NCI-H1092 treated with DMSO at 0.1 percent for 48 hours (cell line): ENCODE measurements at regions not wholly inside any gene's neighbourhood (a gene's known extent, or its start where the extent isn't known, plus 50 kb on each side); places are given as distances from the start of the nearest gene placed in this dataset.
"Not testable (repeated sequence)": the region's sequence is repeated elsewhere in the genome, so short reads cannot be mapped to it uniquely, and the experiment has no call there.

Source experiments
- DNase-seq: peaks from one replicate; lab custom pipeline; 2025; lab: John Stamatoyannopoulos, UW

DNA sequence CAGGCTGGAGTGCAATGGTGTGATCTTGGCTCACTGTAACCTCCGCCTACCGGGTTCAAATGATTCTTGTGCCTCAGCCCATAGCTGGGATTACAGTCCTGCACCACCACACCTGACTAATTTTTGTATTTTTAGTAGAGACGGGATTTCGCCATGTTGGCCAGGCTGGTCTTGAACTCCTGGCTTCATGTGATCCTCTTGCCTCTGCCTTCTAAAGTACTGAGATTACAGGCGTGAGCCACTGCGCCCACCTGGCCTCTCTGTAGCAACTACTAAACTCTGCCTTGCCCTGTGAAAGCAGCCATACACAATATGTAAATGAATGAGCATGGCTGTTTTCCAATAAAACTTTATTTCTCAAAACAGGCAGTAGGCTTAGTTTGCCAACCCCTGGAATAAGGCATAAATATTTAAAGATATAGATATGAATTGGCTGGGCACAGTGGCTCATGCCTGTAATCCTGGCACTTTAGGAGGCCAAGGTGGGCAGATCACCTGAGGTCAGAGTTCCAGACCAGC is 127.9 kb upstream of the ZNF217 start:
- not testable (repeated sequence) for DNase-seq

DNA sequence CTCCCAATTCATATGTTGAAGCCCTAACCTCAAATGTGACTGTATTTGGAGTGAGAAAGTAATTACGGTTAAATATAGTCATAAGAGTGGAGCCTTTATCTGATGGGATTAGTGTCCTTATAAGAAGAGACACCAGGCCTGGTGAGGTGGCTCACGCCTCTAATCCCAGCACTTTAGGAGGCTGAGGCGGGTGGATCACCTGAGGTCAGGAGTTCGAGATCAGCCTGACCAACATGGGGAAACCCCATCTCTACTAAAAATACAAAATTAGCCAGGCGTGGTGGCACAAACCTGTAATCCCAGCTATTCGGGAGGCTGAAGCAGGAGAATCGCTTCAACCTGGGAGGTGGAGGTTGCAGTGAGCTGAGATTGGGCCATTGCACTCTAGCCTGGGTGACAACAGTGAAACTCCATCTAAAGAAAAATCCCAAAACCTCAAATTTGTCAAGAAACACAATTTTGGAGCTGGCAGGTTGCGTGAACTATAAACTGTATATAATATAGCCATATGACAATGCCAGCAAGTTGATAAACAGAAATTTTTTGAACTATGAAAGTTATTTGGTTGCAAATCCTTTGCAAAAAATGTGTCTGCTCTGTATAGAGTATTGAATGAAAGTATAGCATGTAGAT is 125.6 kb upstream of the ZNF217 start:
- DNase-seq: not testable (repeated sequence)

DNA sequence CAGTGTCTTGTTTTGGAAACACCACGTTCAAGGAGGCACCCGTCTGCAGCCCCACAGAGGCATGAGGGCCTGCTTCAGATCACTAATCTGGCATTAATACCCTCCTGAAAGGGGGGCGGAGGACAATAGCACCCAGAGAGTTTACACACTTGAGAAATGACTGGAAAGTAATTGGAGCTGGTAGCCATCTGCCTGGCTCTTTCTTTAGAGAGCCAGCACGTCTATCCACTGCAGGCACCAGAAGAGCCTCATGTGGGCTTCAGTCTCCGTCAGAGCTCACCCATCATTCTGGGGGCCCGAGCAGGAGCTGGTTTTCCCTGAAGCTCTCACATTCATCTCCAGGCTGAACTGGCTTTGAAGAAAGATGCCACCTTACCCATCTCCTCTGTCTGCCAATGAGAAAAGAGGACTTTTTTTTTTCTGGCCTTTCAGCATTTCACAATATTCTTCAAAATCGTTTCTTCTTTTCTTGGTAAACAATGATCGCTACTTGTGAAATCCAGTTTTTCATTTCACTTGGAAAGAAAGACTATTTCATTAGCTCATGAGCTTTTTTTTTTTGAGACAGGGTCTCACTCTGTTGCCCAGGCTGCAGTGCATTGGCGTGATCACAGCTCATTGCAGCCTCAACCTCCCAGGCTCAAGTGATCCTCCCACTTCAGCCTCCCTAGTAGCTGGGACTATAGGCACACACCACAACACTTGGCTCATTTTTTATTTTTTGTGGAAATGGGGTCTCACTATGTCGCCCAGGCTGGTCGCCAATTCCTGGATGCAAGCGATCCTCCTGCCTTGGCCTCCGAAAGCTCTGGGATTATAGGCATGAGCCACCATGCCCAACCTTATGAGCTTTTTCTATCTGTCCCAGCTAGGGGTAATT is 124.7 kb upstream of the ZNF217 start:
- no peak for DNase-seq

DNA sequence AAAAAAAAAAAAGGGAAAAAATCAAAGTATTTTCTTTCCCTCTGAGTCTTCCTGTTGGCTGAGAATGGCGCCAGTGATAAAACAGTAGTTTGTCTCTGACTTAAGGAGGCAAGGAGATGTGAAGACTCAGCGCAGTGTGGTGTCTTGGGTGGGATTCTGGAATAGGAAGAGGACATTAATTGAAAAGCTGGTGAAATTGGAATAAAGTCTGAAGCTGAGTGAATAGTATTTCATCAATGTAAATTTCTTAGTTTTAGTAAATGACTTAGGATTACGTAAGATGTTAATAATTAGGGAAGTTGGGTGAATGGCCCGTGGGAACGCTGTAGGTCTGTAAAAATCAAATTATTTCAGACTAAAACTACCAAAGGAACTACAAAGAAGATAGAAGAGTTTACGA is 122.8 kb upstream of the ZNF217 start:
- no peak for DNase-seq

DNA sequence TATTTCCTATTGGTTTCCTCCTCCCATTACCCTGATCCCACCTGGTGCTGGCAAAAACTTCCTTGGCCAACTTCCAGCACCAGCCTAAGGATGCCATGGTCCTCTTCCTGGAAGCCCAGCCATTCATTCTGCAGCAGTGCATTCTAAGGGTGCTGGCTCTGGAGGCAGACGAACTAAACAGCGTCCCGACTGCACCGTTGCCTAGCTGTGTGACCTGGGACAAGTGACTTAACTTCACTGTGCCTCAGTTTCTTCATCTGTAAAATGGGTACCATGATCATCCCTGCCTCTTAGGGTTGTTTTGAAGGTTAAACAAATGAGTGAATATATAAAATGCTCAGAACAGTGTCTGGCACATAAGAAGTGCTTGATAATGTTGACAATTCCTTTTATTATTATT is 120.9 kb upstream of the ZNF217 start:
- no peak for DNase-seq

DNA sequence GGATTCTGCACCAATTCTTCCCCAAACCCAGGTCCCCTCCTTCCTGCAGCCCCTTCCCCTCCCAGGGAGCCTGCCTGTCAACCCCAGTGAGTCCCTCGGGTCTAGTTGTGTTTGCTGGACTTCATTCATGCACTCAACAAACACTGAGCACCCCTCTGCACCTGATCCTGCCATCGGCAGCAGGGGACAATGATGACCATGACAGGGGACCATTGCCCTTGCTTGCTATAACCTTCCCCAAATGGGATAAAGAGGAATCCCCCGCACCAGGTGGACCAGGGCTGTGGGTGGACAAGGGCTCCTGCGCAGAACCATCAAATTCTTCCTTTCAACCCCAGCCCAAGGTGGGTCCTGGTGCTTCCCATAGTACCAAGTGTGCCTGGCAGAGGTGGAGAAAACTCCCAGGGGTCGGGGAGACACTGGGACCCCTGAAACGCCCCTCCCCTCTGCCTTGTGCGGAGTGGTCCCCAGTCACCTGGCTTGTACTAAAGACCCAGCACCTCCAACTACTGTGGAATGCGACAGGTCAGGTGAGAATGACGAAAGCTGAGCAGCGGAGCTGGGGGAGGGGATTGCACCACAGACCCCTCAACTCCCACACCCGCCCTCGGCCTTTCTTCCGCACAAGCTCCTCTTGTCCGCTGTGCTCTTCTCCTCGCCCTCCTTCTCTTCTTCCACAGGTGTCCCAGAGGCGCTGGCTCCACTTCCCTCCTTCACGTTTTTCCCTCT is 119.9 kb upstream of the ZNF217 start:
- DNase-seq: no peak

DNA sequence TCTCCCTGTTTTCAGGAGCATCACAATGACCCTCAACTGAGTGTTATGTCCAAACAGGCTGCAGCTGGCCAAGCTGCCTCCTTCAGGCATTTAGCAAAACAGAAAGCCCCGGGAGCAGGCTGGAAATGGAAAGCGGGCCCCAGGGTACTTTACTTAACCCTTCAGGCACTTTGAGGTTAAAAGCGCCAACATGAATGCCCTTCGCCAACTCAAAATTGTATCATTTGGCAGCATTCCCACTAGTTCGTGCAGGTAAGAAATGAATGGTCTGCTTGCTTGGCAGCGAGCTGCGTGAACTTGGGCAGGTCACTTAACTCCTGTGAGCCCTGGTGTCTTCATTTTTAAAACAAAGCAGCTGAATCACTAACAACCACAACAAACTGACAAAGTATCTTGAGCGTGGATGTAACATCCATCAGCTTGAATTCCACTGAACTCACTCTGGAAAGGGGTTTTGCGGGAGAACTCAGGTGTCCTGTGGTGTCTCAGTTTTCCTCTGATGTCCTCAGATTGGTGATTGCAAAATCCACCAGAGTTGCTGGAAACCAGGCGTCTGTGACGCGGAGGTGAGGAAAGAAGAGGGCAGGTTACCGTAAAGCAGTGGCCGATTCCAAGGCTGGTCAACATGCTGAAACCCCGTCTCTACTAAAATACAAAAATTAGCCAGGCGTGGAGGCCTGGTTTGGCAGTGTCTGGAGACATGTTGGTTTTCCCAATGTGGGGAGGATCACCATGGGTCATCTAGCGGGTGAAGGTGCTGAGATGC is 118.8 kb upstream of the ZNF217 start:
- DNase-seq: no peak

DNA sequence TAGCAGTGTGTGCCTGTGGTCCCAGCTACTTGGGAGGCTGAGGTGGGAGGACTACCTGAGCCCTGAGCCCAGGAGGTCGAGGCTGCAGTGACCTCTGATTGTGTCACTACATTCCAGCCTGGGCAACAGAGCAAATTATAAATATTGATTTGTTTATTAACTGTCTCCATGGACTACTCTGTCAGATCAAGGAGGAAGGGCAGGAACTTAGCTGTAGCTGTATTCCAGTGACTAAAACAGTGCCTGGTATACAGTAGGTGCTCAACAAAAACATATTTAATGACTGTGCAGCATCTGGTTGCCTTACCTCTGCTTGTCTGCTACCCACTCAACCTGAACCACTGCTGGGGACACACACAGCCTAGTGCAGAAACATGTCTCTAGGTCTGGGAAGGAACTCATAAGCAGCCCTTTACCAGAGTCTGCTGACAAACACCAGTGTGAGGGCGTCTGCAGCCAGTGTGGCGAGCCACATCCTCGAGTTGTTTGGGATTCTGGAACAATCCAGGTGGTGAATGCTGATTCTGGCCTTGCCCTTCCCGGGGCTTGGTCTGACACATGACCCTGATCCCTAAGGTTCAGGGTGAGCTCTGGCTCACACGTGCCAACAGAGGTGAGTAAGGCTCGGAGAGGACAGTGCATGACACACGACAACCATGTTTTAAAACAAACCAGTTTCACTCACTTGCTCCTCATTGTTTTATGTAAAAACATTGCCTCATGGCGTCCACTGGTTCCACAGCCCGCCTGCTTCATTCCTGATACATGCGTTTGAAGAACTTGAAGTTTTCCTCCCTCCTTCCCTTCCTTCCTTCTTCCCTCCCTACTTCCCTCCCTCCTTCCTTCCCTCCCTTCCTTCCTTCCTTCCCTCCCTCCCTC is 117.9 kb upstream of the ZNF217 start:
- DNase-seq: no peak

DNA sequence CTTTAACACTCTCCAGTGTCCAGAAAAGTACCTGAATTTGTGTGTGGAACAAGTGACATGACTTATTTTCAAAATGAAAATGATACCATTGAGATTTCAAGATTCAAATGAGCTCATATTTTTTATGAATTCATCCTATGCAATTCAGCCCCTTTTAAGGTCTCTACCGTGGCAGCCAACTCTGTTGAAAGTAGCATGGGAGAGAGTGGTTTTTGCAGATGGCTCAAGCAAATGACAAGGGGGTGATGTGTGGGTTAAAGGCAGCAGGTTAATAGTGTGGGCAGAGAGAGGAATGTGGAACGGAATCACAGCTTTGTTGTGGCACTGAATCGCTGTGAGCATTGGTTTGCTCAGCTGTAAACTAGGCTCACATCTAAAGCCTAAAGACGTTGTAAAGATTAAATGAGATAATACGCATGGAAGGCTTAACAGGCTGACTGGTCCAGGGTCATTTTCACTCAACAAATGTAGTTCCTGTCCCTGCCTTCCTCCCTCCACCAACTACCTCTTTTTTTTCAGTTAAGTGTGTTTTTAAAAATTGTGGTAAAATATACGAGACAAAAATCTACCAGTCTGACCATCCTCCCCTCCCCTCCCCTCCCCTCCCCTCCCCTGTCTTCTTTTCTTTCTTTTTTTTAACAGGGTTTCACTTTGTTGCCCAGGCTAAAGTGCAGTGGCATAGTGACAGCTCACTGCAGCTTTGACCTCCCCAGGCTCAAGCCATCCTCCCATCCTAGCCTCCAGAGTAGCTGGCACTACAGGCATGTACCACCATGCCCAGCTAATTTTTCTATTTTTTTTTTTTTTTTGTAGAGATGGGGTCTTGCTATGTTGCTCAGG is 114.7 kb upstream of the ZNF217 start:
- no peak for DNase-seq

DNA sequence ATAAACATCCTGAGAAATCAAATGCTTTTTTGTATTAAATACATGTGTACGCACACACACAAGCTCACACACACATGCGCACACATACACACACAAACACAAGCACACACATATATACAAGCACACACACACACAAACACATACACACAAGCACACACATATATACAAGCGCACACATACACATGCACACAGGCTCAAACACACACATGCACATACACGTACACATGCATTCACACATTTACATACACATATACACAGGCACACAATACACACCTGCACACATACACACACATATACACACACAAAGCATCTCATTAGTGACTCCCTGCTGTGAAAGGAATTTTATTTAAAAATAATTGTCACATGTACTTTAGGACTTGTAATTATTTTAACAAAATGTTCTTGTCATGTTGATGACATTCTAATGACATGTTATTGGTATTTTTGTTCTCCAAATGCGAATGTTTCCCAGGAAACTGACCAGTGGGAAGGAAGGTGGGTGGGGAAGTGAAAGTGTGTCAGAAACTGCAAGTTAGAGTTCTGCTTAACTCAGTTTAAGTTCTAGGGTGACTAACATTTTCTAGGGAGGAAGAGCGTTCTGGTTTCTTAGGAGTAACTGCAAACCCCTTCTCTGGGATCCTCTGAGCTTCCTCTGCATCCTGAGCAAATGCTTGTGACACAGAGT is 113.9 kb upstream of the ZNF217 start:
- DNase-seq: no peak

DNA sequence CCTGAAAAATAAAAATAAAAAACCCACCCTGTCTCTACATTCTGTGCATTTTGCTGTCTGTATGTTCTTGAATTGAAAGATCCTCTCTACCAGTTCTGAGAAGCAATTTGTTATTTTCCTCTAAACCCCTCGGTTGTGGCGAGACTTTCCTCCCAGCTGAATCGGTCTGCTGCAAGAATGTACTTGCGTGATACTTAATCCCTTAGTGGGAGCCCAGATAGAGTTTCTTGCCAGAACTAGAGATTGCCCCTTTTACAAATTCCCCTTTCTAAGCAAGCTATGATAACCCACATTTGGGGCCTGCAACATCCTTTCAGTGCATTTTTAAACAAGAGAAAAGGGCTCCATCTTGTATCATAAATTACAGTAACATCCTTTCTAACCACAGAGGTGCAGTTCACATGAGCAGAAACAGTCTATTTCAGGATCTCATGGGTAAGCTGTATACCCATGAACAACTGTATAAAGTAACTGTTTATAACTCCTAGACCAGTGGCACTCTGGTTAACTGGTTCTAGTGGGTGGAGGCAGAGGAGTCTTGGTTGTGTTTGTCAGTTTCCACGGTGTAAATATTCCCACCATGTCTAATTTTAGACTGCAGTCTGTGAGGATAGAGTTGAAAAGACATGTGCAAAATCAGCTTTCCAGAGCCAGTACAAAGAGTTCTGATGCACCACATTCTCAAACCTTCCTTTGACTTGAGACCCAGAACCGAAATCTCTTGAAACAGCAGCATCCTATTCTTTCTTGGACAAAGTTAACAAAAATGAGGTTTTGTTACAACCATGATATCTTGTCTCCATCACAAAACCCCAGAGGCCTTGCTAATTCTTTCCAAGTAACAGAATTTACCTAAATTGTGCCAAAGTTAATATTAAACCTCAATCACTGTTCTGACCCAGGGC is 113.1 kb upstream of the ZNF217 start:
- no peak for DNase-seq

DNA sequence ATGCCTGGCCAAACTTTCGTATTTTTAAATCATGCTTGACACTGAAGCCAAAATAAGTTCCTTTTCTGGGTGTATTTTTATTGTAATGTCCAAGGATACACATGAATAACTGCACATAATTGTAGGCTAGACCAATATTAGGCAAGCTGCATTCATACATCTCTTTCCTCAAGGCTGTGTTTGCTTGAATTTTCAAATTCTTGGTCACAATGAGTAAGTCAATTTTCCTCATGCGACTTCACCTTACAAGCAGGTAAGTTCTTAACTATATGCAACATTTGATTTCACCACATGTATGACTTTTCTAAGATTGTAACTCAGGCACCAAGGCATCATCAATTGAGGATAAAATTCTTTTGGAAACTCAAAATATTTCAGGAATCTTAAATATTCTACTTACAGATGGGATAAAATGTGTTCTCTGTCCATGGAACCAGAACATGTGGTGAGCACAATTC is 112.4 kb upstream of the ZNF217 start:
- DNase-seq: no peak

DNA sequence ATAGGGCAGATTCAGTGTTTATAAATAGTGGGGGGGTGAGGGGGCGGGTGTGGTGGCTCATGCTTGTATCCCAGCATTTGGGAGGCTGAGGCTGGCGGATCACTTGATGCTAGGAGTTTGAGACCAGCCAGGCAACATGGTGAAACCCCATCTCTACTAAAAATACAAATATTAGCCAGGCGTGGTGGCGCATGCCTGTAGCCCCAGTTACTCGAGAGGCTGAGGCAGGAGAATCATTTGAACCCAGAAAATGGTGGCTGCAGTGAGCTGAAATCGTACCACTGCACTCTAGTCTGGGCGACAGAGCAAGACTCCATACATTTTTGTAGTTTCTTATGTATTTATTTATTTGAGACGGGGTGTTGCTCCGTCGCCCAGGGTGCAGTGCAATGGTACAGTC is 109.0 kb upstream of the ZNF217 start:
- DNase-seq: no peak

DNA sequence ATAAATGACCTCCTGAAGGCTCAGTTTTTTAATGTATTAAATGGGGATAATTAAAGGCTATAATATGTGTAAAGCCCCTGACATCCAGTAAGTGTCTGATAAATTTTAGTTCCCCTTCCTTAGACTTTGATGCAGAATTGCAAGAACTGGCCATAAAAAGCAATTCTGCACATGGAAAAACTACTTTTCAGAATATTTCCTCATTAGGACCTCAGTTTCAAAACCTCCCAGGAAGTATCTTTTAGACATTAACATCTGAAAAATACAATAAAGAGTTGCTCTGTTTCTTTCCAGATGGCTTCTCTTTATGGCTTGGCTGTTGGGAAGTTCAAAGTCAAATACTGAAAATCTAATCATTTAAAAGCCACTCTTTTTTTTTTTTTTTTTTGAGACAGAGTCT is 106.3 kb upstream of the ZNF217 start:
- no peak for DNase-seq

DNA sequence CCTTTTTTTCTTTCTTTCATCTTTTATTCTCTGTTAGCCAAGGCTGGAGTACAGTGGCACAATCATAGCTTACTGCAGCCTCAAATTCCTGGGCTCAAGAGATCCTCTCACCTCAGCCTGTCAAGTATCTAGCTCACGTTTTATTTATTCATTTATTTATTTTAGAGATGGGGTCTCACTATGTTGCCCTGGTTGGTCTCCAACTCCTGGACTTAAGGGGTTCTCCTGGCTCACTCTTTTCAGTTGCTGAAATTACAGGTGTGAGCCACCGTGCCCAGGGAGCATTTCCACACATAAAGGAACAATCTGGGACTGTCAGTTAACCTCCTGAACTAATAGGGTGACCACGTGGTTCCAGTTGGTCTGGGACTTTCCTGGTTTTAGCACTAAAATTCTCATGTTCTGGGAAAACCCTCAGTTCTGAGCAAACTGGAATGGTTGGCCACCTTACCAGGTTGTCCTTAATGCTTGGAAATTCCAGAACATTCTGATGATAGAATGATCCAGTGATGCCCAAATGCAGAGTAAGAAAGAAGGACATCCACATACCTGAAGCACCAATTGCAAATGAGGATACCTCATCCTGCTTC is 105.5 kb upstream of the ZNF217 start:
- no peak for DNase-seq

DNA sequence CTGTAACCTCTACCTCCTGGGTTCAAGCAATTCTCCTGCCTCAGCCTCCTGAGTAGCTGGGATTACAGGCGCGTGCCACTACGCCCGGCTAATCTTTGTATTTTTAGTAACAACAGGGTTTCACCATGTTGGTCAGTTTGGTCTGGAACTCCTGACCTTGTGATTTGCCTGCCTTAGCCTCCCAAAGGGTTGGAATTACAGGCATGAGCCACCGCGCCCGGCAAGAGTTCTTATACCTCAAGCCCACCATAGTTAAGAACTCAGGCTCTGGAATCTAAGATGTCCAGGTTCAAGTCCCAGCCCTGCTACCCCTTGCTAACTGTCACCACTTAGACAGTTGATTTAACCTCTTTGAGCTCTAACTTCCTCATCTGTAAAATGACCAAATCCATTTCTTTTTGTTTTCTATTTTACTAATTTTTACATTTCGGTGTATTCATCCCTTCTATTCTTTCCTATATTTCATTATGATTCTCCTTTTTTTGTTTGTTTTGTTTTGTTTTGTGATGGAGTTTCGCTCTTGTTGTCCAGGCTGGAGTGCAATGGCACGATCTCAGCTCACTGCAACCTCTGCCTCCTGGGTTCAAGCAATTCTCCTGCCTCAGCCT is 104.8 kb upstream of the ZNF217 start:
- no peak for DNase-seq

DNA sequence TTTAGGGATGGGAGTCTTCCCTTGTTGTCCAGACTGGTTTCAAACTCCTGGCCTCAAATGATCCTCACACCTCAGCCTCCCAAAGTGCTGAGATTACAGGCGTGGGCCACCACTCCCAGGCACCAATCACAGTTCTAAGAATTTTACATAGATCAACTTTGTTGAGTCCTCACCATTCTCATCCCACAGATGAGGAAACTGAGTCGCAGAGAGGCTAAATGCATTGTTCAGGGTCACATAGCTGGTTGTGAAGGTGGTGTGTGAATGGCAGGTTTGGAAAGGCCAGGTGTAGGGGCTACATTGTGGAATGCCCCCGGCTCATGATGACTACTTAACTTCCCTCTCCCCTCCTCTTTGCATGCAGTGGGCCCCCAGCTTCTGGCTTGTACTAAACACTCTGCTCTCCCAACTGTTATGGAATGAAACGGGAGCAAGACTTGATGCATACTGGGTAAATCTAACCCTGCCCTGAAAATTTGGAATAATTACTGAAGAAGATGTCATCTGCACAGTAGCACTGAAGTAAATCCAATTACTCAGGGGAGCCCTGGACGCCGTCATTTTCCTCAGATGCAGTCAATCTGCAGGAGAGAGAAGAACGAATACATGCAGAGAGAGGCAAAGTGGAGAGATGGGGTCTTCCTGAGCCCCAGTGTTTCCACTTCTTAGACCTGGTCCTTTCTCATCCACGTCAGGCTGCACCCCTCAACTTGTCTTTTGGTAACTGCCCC is 102.3 kb upstream of the ZNF217 start:
- DNase-seq: no peak
